AG04450 (cell line): ENCODE measurements at regions not wholly inside any gene's neighbourhood (a gene's known extent, or its start where the extent isn't known, plus 50 kb on each side); places are given as distances from the start of the nearest gene placed in this dataset.

Experiments used
- CTCF ChIA-PET: fragments of 300-600, 350-600 bp; formaldehyde crosslinking; extraction: SDS; loops from one replicate; lab custom pipeline; 2022; ENCODE audit warnings: antibody characterized with exemption, inconsistent platforms; lab: Charles Lee
- POLR2A ChIA-PET: fragments of 350-600 bp; formaldehyde crosslinking; extraction: SDS; loops from one replicate; lab custom pipeline; 2021; ENCODE audit warnings: antibody characterized with exemption, inconsistent platforms; lab: Yijun Ruan, JAX
- DNase-seq: peaks from one replicate; pipeline ENCODE4 v3.0.0-alpha.2; 2011; ENCODE audit warnings: low read depth, low spot score
- H3K27ac ChIP-seq: one replicate; pipeline ENCODE4 v1.5.1; 2012; ENCODE audit warnings: low read depth, low read length, control low read depth
- H3K27me3 ChIP-seq: one replicate; pipeline ENCODE4 v1.6.0; 2012; ENCODE audit warnings: low read length; ENCODE audit not compliant: control insufficient read depth, insufficient read depth
- H3K4me3 ChIP-seq: 2 replicates; pipeline ENCODE4 v1.5.1; 2011; ENCODE audit warnings: mild to moderate bottlenecking, low read depth, low read length, control low read depth
- H3K9me3 ChIP-seq: 2 replicates; pipeline ENCODE4 v1.5.1; 2012; ENCODE audit warnings: low read length; ENCODE audit not compliant: control insufficient read depth, insufficient read depth
- CTCF ChIP-seq: IDR thresholded peaks from 2 replicates; pipeline ENCODE4 v1.5.1; 2011; ENCODE audit warnings: low read depth, low read length, control low read depth, inconsistent platforms

DNA sequence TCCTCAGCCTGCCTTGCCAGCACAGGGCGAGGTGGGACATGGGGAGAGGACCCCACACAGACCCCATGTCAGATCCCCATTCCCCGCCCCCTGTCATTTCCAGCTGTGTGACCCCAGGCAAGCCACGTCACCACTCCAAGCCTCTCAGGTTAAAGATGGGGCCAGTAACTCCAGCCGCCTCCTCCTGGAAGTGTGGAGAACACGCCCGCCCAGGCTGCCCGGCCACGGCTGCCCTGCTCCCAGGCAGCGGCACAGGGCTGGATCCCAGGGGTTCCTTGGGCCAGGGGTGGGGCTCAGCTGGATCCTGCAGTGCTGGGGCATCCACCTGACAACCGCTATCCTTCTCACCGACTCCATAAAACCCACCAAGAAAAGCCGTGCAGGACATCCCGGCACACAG lies 86.1 kb downstream of the PDGFA start:
- CTCF ChIA-PET: no interaction called here
- no peak overlapping the region for H3K4me3 ChIP-seq
- no peak overlapping the region for H3K27ac ChIP-seq

GRCh38 chr7:434891-435629 lies 84.6 kb downstream of the PDGFA start:
- DNase-seq: no peak
- POLR2A ChIA-PET: no interaction called here

More for the DNA sequence above, 86.1 kb downstream of the PDGFA start:
- DNase-seq: no peak
- no peak for TF ChIP-seq CTCF
- Histone ChIP-seq H3K27me3 (peaks cover 13% of the 10 kb centered on the region), H3K9me3 (peaks cover 24% of the 10 kb centered on the region; the same call in 1 of the 2 replicates)
- POLR2A ChIA-PET: no interaction called here

DNA sequence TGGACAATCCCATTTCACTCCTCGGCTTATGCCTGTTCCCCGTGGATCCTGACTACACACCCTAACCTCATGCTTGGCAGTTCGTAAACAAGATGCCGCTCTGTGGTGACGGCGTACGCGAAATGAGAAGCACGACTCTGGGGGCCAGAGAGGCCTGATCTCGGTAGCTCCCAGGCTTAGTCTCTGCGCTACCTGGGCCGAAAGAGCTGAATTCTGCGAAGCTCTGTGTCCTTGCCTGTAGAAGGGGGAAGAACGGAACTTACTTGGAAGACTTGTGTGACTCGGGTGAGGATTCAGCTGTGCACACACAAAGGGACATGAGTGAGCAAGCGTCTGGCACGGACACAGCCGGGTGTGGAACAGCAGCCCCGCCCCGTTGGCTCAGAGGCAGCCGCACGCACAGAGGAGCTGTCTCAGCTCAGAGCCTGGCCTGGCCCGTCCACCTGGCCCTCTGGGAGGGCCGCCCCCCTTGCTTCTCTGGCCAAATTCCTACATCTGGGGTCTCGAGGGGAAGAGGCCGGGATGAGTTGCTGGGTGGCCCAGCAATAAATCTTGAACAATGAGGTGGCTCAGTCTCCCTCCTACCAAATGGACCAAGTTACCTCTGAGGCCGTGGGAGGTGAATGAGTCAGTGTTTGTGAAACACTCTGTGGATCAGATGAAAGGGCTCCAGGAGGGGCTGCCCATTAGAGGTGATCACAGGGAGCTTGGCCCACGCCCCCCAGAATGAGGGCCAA lies 83.8 kb downstream of the PDGFA start:
- no peak overlapping the region for H3K27ac ChIP-seq
- H3K27me3 ChIP-seq: peaks cover 10% of the 10 kb centered on the region
- POLR2A ChIA-PET: no interaction called here
- peaks cover 8% of the 10 kb centered on the region; the same call in 1 of the 2 replicates for H3K9me3 ChIP-seq
- no peak for DNase-seq
- no peak for TF ChIP-seq CTCF
- no peak overlapping the region for H3K4me3 ChIP-seq
- CTCF ChIA-PET: no interaction called here

More at GRCh38 chr7:434891-435629, 84.6 kb downstream of the PDGFA start:
- Histone ChIP-seq H3K4me3 (no peak overlapping the region), H3K27me3 (peaks cover 10% of the 10 kb centered on the region), H3K9me3 (peaks cover 9% of the 10 kb centered on the region; the same call in 1 of the 2 replicates), H3K27ac (no peak overlapping the region)
- CTCF ChIA-PET: no interaction called here
- no peak for TF ChIP-seq CTCF

DNA sequence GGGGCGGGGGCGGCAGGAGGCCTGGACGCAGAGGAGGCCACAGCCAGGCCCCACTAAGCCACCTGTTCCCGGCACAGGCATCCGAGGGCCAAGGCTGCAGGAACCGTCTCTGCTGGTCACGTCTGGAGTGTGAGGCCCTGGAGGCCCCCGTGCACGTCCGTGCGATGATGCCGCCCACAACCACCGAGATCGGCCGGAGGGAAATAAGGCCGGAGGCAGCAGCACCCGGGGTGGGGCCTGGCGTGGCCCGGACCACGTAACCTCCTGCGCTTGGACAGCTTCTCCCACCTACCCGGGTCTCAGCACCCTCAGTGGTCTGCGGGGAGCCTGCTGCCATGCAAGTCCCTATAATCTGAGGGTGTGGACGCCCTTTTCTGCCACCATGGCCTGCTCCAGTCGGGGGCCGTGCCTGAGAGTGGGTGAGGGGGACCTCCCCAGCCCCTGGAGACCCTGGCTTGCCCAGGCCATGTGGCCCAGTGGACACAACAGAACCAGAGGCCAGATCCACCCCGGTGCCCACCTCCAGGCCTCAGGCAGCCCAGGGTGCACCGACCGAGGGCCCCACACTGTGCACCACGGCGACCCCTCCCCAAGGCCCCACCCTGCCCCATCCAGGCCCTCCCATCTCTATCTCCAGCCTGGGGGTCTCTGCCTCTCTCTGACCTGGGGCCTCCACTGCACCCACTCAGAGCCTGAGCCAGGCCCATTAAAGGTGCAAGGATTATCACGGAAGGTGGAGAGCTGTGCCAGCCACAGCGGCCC lies 83.1 kb downstream of the PDGFA start:
- Histone ChIP-seq H3K27ac (no peak overlapping the region), H3K27me3 (peaks cover 9% of the 10 kb centered on the region), H3K4me3 (no peak overlapping the region), H3K9me3 (peaks cover 9% of the 10 kb centered on the region)
- DNase-seq: no peak
- ChIA-PET POLR2A (no interaction called here), CTCF (no interaction called here)
- TF ChIP-seq CTCF: no peak
